HFFc6 (cell line): ENCODE measurements at regions not wholly inside any gene's neighbourhood (a gene's known extent, or its start where the extent isn't known, plus 50 kb on each side); places are given as distances from the start of the nearest gene placed in this dataset.

Experiments used
- DNase-seq: peaks from one replicate; pipeline ENCODE4 v3.0.0-alpha.2; 2018
- H3K27ac Mint-ChIP-seq: 2 replicates; pipeline ENCODE4 v1.8.0; 2020; ENCODE audit warnings: mild to moderate bottlenecking, mixed read lengths
- H3K27me3 Mint-ChIP-seq: 2 replicates; pipeline ENCODE4 v1.8.0; 2021; ENCODE audit warnings: mild to moderate bottlenecking, moderate library complexity, mixed read lengths; ENCODE audit not compliant: insufficient read depth
- H3K36me3 Mint-ChIP-seq: 2 replicates; pipeline ENCODE4 v1.8.0; 2021; ENCODE audit warnings: low read depth, mixed read lengths
- H3K4me1 Mint-ChIP-seq: 2 replicates; pipeline ENCODE4 v1.8.0; 2020; ENCODE audit warnings: low read depth, mixed read lengths
- H3K4me3 Mint-ChIP-seq: 2 replicates; pipeline ENCODE4 v1.8.0; 2020; ENCODE audit warnings: mild to moderate bottlenecking, moderate library complexity, mixed read lengths
- H3K9me3 Mint-ChIP-seq: 2 replicates; pipeline ENCODE4 v1.8.0; 2020; ENCODE audit warnings: mild to moderate bottlenecking, mixed read lengths
- CTCF ChIP-seq: fragments of 200-600 bp; sonication (generic); IDR thresholded peaks from 2 replicates; pipeline ENCODE4 v1.5.0; 2021; ENCODE audit warnings: antibody characterized with exemption, mild to moderate bottlenecking

GRCh38 chr2:824954-825353 is 125.7 kb upstream of the SNTG2 start:
- Mint-ChIP-seq H3K9me3 (peaks cover 32% of the 10 kb centered on the region), H3K4me1 (no peaks in the 10 kb centered on the region), H3K4me3 (no peak overlapping the region), H3K27me3 (no peaks in the 10 kb centered on the region; the same call in none of the 2 replicates), H3K27ac (no peak overlapping the region), H3K36me3 (peaks cover 6% of the 10 kb centered on the region; the same call in 1 of the 2 replicates)
- DNase-seq = no peak
- TF ChIP-seq CTCF = no peak

GRCh38 chr2:824524-824923 is 126.1 kb upstream of the SNTG2 start:
- no peak for DNase-seq
- TF ChIP-seq CTCF = no peak
- Mint-ChIP-seq H3K27ac (no peak overlapping the region), H3K9me3 (peaks cover 35% of the 10 kb centered on the region), H3K27me3 (no peaks in the 10 kb centered on the region; the same call in none of the 2 replicates), H3K36me3 (peaks cover 6% of the 10 kb centered on the region; the same call in 1 of the 2 replicates), H3K4me1 (no peaks in the 10 kb centered on the region), H3K4me3 (no peak overlapping the region)

GRCh38 chr2:821546-821945 is 129.1 kb upstream of the SNTG2 start:
- Mint-ChIP-seq H3K9me3 (peaks cover 44% of the 10 kb centered on the region), H3K4me1 (no peaks in the 10 kb centered on the region), H3K27me3 (no peaks in the 10 kb centered on the region), H3K4me3 (no peak overlapping the region), H3K36me3 (peaks cover 6% of the 10 kb centered on the region; the same call in 1 of the 2 replicates), H3K27ac (no peak overlapping the region)
- no peak for DNase-seq
- no peak for TF ChIP-seq CTCF

GRCh38 chr2:819601-820000 is 131.0 kb upstream of the SNTG2 start:
- H3K27ac Mint-ChIP-seq = no peak overlapping the region
- TF ChIP-seq CTCF = no peak
- H3K27me3 Mint-ChIP-seq = no peaks in the 10 kb centered on the region
- DNase-seq = no peak
- H3K9me3 Mint-ChIP-seq = peaks cover 44% of the 10 kb centered on the region
- no peak overlapping the region for H3K4me3 Mint-ChIP-seq
- H3K36me3 Mint-ChIP-seq = peaks cover 6% of the 10 kb centered on the region; the same call in 1 of the 2 replicates
- no peaks in the 10 kb centered on the region for H3K4me1 Mint-ChIP-seq

- no peaks in the 10 kb centered on the region for H3K4me1 Mint-ChIP-seq
- peaks cover 48% of the 10 kb centered on the region for H3K9me3 Mint-ChIP-seq
- H3K27me3 Mint-ChIP-seq = no peaks in the 10 kb centered on the region
- TF ChIP-seq CTCF = no peak
- peaks cover 6% of the 10 kb centered on the region; the same call in 1 of the 2 replicates for H3K36me3 Mint-ChIP-seq
- no peak for DNase-seq
- H3K4me3 Mint-ChIP-seq = no peak overlapping the region
- H3K27ac Mint-ChIP-seq = no peak overlapping the region
These were observed 131.5 kb upstream of the SNTG2 start for GRCh38 chr2:819121-819520.
